Ishikawa (cell line): ENCODE measurements at regions not wholly inside any gene's neighbourhood (a gene's known extent, or its start where the extent isn't known, plus 50 kb on each side); places are given as distances from the start of the nearest gene placed in this dataset.

Experiments
- CREB1 ChIP-seq: IDR thresholded peaks from 2 replicates; pipeline ENCODE4 v1.6.1; 2012; ENCODE audit warnings: low read depth
- EGR1 ChIP-seq: IDR thresholded peaks from 2 replicates; pipeline ENCODE4 v1.6.1; 2012
- EP300 ChIP-seq: IDR thresholded peaks from 2 replicates; pipeline ENCODE4 v1.6.1; 2012; ENCODE audit warnings: borderline replicate concordance
- FOXM1 ChIP-seq: IDR thresholded peaks from 2 replicates; pipeline ENCODE4 v1.6.1; 2012; ENCODE audit warnings: low read depth, borderline replicate concordance
- TAF1 ChIP-seq: IDR thresholded peaks from 2 replicates; pipeline ENCODE4 v1.6.1; 2012; ENCODE audit warnings: low read depth, mild to moderate bottlenecking
- TCF12 ChIP-seq: IDR thresholded peaks from 2 replicates; pipeline ENCODE4 v1.6.1; 2012; ENCODE audit warnings: low read depth
- YY1 ChIP-seq: IDR thresholded peaks from 2 replicates; pipeline ENCODE4 v1.6.1; 2012; ENCODE audit warnings: low read depth
- TF ChIP-seq, protein P1 (sequence below): IDR thresholded peaks from 2 replicates; pipeline ENCODE4 v1.6.1; 2012; ENCODE audit warnings: low read depth, mild to moderate bottlenecking

DNA sequence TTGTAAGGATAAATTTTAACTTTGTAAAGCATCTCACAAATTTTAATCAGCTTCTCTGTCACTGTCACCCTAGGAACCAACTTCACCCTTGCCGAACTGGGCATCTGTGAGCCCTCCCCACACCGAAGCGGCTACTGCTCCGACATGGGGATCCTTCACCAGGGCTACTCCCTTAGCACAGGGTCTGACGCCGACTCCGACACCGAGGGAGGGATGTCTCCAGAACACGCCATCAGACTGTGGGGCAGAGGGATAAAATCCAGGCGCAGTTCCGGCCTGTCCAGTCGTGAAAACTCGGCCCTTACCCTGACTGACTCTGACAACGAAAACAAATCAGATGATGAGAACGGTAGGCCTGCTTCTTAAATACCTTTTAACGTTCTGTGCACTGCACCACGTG is 916.3 kb upstream of the WWC1 start:
- TF ChIP-seq EGR1: no peak
- no peak for TF ChIP-seq EP300
- TF ChIP-seq YY1: no peak
- TF ChIP-seq, protein P1, sequence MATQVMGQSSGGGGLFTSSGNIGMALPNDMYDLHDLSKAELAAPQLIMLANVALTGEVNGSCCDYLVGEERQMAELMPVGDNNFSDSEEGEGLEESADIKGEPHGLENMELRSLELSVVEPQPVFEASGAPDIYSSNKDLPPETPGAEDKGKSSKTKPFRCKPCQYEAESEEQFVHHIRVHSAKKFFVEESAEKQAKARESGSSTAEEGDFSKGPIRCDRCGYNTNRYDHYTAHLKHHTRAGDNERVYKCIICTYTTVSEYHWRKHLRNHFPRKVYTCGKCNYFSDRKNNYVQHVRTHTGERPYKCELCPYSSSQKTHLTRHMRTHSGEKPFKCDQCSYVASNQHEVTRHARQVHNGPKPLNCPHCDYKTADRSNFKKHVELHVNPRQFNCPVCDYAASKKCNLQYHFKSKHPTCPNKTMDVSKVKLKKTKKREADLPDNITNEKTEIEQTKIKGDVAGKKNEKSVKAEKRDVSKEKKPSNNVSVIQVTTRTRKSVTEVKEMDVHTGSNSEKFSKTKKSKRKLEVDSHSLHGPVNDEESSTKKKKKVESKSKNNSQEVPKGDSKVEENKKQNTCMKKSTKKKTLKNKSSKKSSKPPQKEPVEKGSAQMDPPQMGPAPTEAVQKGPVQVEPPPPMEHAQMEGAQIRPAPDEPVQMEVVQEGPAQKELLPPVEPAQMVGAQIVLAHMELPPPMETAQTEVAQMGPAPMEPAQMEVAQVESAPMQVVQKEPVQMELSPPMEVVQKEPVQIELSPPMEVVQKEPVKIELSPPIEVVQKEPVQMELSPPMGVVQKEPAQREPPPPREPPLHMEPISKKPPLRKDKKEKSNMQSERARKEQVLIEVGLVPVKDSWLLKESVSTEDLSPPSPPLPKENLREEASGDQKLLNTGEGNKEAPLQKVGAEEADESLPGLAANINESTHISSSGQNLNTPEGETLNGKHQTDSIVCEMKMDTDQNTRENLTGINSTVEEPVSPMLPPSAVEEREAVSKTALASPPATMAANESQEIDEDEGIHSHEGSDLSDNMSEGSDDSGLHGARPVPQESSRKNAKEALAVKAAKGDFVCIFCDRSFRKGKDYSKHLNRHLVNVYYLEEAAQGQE: no peak
- no peak for TF ChIP-seq TAF1
- no peak for TF ChIP-seq TCF12
- no peak for TF ChIP-seq CREB1
- no peak for TF ChIP-seq FOXM1
